SU-DHL-6 (cell line): ENCODE measurements at regions not wholly inside any gene's neighbourhood (a gene's known extent, or its start where the extent isn't known, plus 50 kb on each side); places are given as distances from the start of the nearest gene placed in this dataset.

Experiments
- H2AFZ ChIP-seq: fragments of 200-600 bp; sonication (generic); 2 replicates; pipeline ENCODE4 v1.6.1; 2014; ENCODE audit warnings: low read depth, mild to moderate bottlenecking, moderate library complexity, mixed read lengths, antibody characterized with exemption, low read length; ENCODE audit not compliant: severe bottlenecking
- H3F3A ChIP-seq: fragments of 200-600 bp; shearing (Covaris generic); 2 replicates; pipeline ENCODE4 v1.6.0; 2016; ENCODE audit warnings: antibody characterized with exemption, mild to moderate bottlenecking; ENCODE audit not compliant: insufficient read depth
- H3K27ac ChIP-seq: fragments of 200-600 bp; sonication (generic); 2 replicates; pipeline ENCODE4 v1.5.1; 2016; ENCODE audit warnings: low read depth, mild to moderate bottlenecking, low read length, moderate library complexity, mixed read lengths
- H3K27me3 ChIP-seq: fragments of 200-600 bp; sonication (generic), shearing (Covaris generic); 2 replicates; pipeline ENCODE4 v1.6.0; 2014; ENCODE audit warnings: mild to moderate bottlenecking, low read length
- H3K36me3 ChIP-seq: fragments of 200-600 bp; sonication (generic); 2 replicates; pipeline ENCODE4 v1.6.1; 2014; ENCODE audit warnings: mild to moderate bottlenecking, low read length, mixed read lengths
- H3K4me2 ChIP-seq: fragments of 300-600, 200-600 bp; shearing (Covaris generic), sonication (generic); 2 replicates; pipeline ENCODE4 v1.6.0; 2014; ENCODE audit warnings: low read length, low read depth, mild to moderate bottlenecking; ENCODE audit not compliant: poor library complexity, severe bottlenecking
- H3K4me3 ChIP-seq: fragments of 200-600 bp; sonication (generic); 2 replicates; pipeline ENCODE4 v1.5.1; 2014; ENCODE audit warnings: antibody characterized with exemption, low read length, mild to moderate bottlenecking, mixed read lengths; ENCODE audit not compliant: insufficient read depth, poor library complexity, severe bottlenecking
- H3K79me2 ChIP-seq: fragments of 200-600 bp; sonication (generic); 2 replicates; pipeline ENCODE4 v1.6.1; 2014; ENCODE audit warnings: mild to moderate bottlenecking, low read length, moderate library complexity; ENCODE audit not compliant: insufficient read depth
- H3K9ac ChIP-seq: fragments of 200-600 bp; sonication (generic); 2 replicates; pipeline ENCODE4 v1.7.0; 2014; ENCODE audit warnings: mild to moderate bottlenecking, low read length
- H3K9me2 ChIP-seq: fragments of 200-600 bp; sonication (generic); replicated peaks from 2 replicates; pipeline ENCODE4 v1.6.1; 2014; ENCODE audit warnings: low read length; ENCODE audit not compliant: insufficient read depth
- H3K9me3 ChIP-seq: fragments of 200-600 bp; sonication (generic); 2 replicates; pipeline ENCODE4 v1.6.1; 2014; ENCODE audit warnings: low read length, mixed read lengths; ENCODE audit not compliant: insufficient read depth
- H4K20me1 ChIP-seq: fragments of 200-600 bp; sonication (generic); 2 replicates; pipeline ENCODE4 v1.6.1; 2014; ENCODE audit warnings: low read depth, mild to moderate bottlenecking, antibody characterized with exemption, low read length, moderate library complexity, mixed read lengths
- CTCF ChIP-seq: fragments of 200-600 bp; sonication (generic); IDR thresholded peaks from one replicate; pipeline ENCODE4 v1.5.1; 2017; ENCODE audit warnings: antibody characterized with exemption, mild to moderate bottlenecking, low read length, moderate library complexity; ENCODE audit not compliant: insufficient read depth, poor library complexity, severe bottlenecking
- EZH2phosphoT487 ChIP-seq: fragments of 200-600 bp; sonication (generic), shearing (Covaris generic); conservative IDR thresholded peaks from 2 replicates; pipeline ENCODE4 v1.6.1; 2018; ENCODE audit warnings: mild to moderate bottlenecking, antibody characterized with exemption, low read length, moderate library complexity, mixed read lengths

- Histone ChIP-seq H3K9me2 (no peaks in the 10 kb centered on the region), H3K27me3 (no peaks in the 10 kb centered on the region), H3K9me3 (no peaks in the 10 kb centered on the region), H3K9ac (no peak overlapping the region), H4K20me1 (no peaks in the 10 kb centered on the region), H3K36me3 (no peaks in the 10 kb centered on the region), H3K79me2 (no peaks in the 10 kb centered on the region), H3K27ac (no peak overlapping the region), H3K4me3 (no peak overlapping the region), H3K4me2 (no peak overlapping the region), H2AFZ (no peak overlapping the region), H3F3A (no peaks in the 10 kb centered on the region)
- TF ChIP-seq CTCF (no peak), EZH2phosphoT487 (no peak)
These were observed 209.3 kb downstream of the HAUS1 start for GRCh38 chr18:46313521-46313920.

DNA sequence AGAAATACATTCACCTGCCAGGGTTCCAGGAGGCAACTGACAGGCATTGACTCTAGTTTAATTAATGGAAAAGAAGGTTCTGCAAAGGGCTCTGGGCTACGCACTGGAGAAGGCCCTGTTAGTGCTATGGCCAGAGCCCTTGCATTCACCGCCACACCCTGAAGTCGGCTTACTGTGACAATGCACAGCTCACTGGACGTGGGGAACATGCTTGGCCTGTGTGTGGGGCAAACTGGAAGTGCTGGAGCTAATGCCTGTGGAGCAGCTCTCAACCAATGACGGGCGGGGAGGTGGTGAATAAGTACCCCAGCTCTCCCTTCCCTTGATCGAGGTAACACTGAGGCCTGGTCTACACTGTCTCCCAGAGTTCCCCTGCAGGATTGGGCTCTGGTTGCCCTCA lies 209.8 kb downstream of the HAUS1 start:
- no peaks in the 10 kb centered on the region for H3K27me3 ChIP-seq
- no peaks in the 10 kb centered on the region for H3K9me2 ChIP-seq
- no peak overlapping the region for H3K4me3 ChIP-seq
- no peak overlapping the region for H3K4me2 ChIP-seq
- no peak overlapping the region for H2AFZ ChIP-seq
- no peaks in the 10 kb centered on the region for H3K36me3 ChIP-seq
- no peak overlapping the region for H3K9ac ChIP-seq
- no peaks in the 10 kb centered on the region for H3F3A ChIP-seq
- no peaks in the 10 kb centered on the region for H3K9me3 ChIP-seq
- H3K27ac ChIP-seq: no peak overlapping the region
- no peak for TF ChIP-seq EZH2phosphoT487
- TF ChIP-seq CTCF: no peak
- no peaks in the 10 kb centered on the region for H4K20me1 ChIP-seq
- H3K79me2 ChIP-seq: no peaks in the 10 kb centered on the region

- Histone ChIP-seq H3F3A (no peaks in the 10 kb centered on the region), H3K4me3 (no peak overlapping the region), H3K4me2 (no peak overlapping the region), H3K9me3 (no peaks in the 10 kb centered on the region), H2AFZ (no peak overlapping the region), H3K79me2 (no peaks in the 10 kb centered on the region), H3K9me2 (no peaks in the 10 kb centered on the region), H4K20me1 (no peaks in the 10 kb centered on the region), H3K27ac (no peak overlapping the region), H3K36me3 (no peaks in the 10 kb centered on the region), H3K9ac (no peak overlapping the region), H3K27me3 (no peaks in the 10 kb centered on the region)
- no peak for TF ChIP-seq EZH2phosphoT487
- TF ChIP-seq CTCF: no peak
These were observed 211.0 kb downstream of the HAUS1 start for GRCh38 chr18:46315161-46315560.

GRCh38 chr18:46318356-46318755 lies 214.2 kb downstream of the HAUS1 start:
- H2AFZ ChIP-seq: no peak overlapping the region
- TF ChIP-seq CTCF: no peak
- TF ChIP-seq EZH2phosphoT487: no peak
- H3K79me2 ChIP-seq: no peaks in the 10 kb centered on the region
- H3K27me3 ChIP-seq: no peaks in the 10 kb centered on the region
- no peak overlapping the region for H3K4me3 ChIP-seq
- H3K9me2 ChIP-seq: no peaks in the 10 kb centered on the region
- no peaks in the 10 kb centered on the region for H4K20me1 ChIP-seq
- H3K36me3 ChIP-seq: no peaks in the 10 kb centered on the region
- no peak overlapping the region for H3K27ac ChIP-seq
- H3K4me2 ChIP-seq: no peak overlapping the region
- H3K9ac ChIP-seq: no peak overlapping the region
- no peaks in the 10 kb centered on the region for H3K9me3 ChIP-seq
- no peaks in the 10 kb centered on the region for H3F3A ChIP-seq
